HG02798 (cell line): ENCODE measurements at regions not wholly inside any gene's neighbourhood (a gene's known extent, or its start where the extent isn't known, plus 50 kb on each side); places are given as distances from the start of the nearest gene placed in this dataset.

ENCODE experiments used
- ATAC-seq: cut with Tn5 transposase; IDR thresholded peaks from one replicate; pipeline ENCODE4 v1.9.1; 2021; ENCODE audit warnings: mild to moderate bottlenecking; ENCODE audit not compliant: unreplicated experiment, poor library complexity

DNA sequence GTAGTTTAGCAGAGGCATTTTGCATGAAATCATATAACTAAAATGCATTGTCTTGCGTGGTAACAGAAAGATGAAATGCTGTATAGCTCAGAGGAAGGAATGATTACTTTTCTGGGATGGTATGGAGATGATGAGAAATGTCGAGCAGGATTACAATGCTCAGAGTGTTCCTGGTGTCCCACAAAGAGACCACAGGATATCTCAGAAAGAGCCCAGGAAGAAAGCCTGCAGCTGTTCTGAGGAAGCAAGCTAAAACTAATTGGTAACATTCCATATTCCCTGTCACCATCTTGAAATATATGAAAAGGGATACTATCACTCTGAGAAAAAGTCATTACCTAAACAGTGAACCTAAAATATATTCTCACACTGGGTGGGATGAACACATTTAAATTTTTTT, 233.1 kb downstream of the POU4F1 start:
- ATAC-seq = no peak

DNA sequence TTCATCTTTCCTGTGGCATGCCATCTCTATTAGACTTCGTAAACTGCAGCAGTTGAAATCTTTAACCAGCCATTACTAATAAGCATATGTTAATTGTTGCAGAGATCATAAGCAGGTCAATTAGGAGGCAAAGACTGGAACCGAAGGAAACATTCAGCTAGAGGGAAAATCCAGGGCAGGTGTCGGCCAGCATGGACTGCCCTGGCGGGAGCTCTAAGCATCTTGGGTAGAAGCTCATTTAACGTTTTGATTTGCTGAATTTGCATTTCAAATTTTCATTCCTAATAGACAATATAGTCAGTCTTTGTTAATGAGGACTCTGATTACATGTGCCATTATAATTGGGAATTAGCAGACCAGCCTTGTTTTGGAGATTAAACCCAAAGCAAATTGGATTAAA, 238.6 kb downstream of the POU4F1 start:
- no peak for ATAC-seq

- peak; percentile 89 for ATAC-seq
Measured at GRCh38 chr13:78341032-78341431, 262.3 kb downstream of the POU4F1 start.

DNA sequence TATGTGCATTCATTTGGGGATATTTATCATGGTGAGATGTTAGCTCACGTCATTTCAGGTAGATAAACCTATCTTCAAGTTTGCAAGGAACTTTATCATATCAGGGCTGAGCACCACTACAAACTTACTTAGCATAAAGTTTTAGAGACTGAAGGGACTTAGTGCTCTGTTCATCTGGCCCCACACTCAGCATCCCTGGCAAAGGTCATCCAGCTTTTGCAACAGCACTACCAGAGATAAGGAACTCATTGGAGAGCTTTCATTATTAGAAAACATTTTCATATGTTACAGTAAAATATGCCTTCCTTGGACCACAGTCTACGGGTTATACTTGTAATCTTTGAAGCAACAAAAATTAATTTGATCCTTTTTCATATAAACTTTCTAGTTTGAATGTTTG, 263.4 kb downstream of the POU4F1 start:
- ATAC-seq = no peak

GRCh38 chr13:78334059-78334458, 269.3 kb downstream of the POU4F1 start:
- ATAC-seq = no peak

DNA sequence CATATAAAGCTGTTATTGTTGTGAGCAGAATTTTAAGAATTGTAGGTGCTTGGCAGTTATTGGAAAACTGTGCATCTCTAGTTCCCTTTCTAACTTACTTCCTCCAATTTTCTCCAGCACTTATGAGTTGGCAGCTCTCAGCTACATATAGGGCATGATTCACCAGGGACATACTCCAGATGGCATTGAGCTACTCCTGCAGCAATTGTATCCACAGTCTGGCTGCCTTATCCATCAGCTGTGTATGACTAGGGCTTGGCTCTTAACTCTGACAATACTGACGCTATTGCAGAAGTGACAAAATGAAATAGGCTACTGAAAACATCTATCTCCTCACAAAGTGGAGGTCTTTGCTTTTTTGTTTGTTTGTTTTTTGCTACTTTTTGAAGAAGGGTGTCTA, 276.7 kb downstream of the POU4F1 start:
- no peak for ATAC-seq

- ATAC-seq = no peak
Measured at GRCh38 chr13:78325585-78325984, 277.8 kb downstream of the POU4F1 start.

DNA sequence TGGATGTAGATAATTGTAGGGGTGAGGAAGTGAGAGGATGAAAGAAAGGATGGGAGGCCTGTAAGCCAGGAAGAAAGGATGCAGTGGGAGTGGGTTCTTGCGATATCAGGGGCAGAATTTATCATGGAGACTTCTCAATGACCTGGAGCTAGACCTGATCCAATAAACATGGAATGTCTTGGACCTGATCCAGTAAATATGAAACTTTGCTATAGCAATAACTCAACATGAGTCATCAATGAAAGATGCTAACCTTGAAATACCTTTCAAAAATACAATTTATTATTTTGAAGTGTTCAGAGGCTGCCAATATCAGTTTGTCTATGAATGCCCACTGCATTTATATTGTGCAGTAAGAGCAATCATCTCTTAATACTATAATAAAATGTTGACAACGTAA, 279.5 kb downstream of the POU4F1 start:
- no peak for ATAC-seq

- ATAC-seq = no peak
Measured at GRCh38 chr13:78323040-78323439, 280.3 kb downstream of the POU4F1 start.

- ATAC-seq = no peak
Measured at GRCh38 chr13:78319101-78319627, 284.2 kb downstream of the POU4F1 start.

GRCh38 chr13:78317030-78317429, 286.3 kb downstream of the POU4F1 start:
- no peak for ATAC-seq

- ATAC-seq = peak; percentile 90
Measured at GRCh38 chr13:78309497-78310180, 293.7 kb downstream of the POU4F1 start.

DNA sequence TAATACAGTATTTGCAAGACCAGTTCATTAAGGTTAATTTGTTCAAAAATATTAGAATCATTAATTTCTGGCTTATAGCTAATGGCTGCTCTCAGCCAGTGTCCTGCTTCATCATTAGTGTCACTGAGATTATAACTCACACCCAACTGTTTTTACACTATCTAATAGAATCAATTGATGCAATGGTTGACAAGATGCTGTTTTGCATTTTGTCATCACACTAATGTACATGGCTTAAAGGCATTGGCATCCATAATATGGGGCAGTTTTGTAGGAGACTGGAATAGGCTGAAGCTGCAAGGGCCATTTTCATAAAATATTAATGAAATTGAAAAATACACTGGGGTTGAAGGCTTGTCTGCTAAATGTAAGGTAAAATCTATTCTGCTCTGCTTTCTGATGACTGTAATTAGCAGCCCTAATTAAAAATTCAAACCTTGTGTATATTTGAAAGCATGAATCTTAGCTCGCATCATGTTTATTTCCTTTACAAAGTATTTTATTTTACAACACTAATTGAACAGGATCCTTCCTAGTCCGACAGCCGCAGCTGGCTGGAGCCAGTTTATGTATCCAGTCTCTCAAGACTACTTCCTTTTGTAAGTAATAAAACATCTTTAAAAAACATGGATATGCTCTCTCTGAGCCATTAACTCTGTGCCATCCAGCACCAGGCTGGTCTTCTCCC, 296.7 kb downstream of the POU4F1 start:
- ATAC-seq = no peak

GRCh38 chr13:78305171-78305570, 298.2 kb downstream of the POU4F1 start:
- no peak for ATAC-seq

GRCh38 chr13:78299832-78300623, 303.3 kb downstream of the POU4F1 start:
- ATAC-seq = peak; percentile 81

GRCh38 chr13:78298657-78299056, 304.7 kb downstream of the POU4F1 start:
- peak; percentile 35 for ATAC-seq

DNA sequence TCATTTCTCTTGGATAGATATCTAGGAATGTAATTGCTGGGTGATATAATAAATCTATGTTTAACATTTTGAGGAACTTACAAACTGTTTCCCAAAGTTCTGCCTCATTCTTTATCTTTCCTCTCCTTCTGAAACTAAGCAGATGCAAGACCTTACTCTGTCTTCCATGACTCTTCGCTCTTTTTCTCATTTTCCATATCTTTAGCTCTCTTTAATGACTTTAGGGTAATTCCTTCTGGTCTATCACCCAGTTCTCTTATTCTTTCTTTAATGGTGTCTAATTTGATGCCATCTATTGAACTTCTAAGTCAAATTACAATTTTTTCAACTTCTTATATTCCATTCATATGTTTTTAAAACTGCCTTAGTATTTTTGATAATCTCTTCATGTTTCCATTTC, 316.6 kb downstream of the POU4F1 start:
- ATAC-seq = no peak

GRCh38 chr13:78265098-78265497, 338.3 kb downstream of the POU4F1 start:
- ATAC-seq = no peak

DNA sequence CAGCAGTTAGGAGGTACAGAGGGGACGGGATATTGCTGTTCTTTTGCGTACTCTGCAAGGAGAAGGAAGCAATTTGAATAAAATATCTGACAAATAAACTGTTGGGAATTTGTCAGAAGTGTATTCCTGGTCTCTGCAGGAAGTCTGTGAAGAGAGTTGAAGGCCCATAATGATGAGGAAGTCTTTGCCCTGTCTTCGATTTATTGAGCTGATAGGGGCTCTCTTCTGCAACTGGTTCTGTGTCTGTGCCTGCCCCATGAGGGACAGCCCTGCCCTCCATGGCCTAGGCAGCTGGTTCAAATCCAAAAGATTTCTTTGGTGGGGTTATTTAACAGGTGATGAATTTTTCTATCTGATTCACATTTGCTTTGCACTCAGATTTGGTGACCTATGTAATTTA, 339.7 kb upstream of the EDNRB start:
- ATAC-seq = no peak

DNA sequence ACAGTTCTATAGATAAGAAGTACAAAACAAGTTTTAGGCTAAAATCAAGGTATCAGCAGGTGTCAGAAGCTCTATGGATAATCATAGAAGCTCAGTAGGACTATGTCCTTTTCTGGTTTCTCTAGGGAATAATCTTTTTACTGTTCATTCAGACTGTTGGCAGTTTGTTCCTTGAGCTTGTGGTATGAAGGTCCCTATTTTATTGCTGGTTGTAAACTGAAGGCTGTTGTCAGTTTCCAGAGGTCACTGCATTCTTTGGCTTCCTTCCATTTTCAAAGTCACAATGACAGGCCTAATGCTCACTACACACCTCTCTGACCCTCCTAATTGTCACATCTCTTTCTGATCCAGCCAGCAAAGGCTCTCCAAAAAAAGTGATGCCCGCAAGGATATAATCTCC, 337.9 kb upstream of the EDNRB start:
- no peak for ATAC-seq

DNA sequence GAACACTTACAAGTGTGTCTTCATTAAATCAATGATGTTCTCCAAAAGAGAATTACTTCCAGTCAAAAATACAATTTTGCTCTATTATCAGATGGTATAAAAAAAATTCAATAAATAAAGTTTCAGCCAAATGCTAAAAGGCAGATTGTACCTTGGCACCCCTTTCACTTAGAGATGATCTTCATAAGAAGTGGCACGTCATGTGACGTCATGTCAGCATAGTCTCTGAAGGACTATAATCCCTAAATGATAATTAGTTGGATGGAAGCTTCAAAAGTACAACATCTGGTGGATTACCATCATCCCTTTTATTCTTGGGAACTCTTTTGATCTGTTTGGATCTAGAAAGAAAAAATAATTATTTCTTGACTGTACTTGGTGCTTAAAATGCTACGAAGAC, 335.5 kb upstream of the EDNRB start:
- ATAC-seq = no peak
